IMR-90 (cell line): ENCODE measurements at regions not wholly inside any gene's neighbourhood (a gene's known extent, or its start where the extent isn't known, plus 50 kb on each side); places are given as distances from the start of the nearest gene placed in this dataset.

Experiments used
- ATAC-seq: fragments of 200-7000 bp; cut with Tn5 transposase; 2 replicates; pipeline ENCODE4 v1.9.1; 2020; ENCODE audit warnings: low read depth, mild to moderate bottlenecking, moderate library complexity
- BruUV-seq: library from RNA; stranded (reverse); fragments of 400-500 nt; replicated peaks from 2 replicates; lab custom pipeline; 2021; lab: Mats Ljungman, UMichigan
- CTCF ChIA-PET: fragments of 300-600 bp; formaldehyde crosslinking; extraction: SDS; loops from one replicate; lab custom pipeline; 2021; ENCODE audit warnings: antibody characterized with exemption; lab: Yijun Ruan, JAX
- POLR2A ChIA-PET: fragments of 300-600 bp; sonication (Branson Sonifier 250); formaldehyde crosslinking; loops from one replicate; lab custom pipeline; 2022; ENCODE audit warnings: antibody characterized with exemption; ENCODE audit not compliant: unreplicated experiment; lab: Charles Lee
- DNase-seq: peaks from one replicate; pipeline ENCODE4 v3.0.0; 2013
- H2AFZ ChIP-seq: replicated peaks from 2 replicates; pipeline ENCODE3; 2013; ENCODE audit warnings: low read length, mild to moderate bottlenecking; ENCODE audit not compliant: poor library complexity
- H2AK5ac ChIP-seq: 2 replicates; pipeline ENCODE4 v1.6.1; 2013; ENCODE audit warnings: low read depth, low read length, inconsistent platforms
- H2AK9ac ChIP-seq: replicated peaks from 2 replicates; pipeline ENCODE3; 2013; ENCODE audit warnings: mild to moderate bottlenecking, low read depth, low read length, moderate library complexity; ENCODE audit not compliant: poor library complexity
- H2BK120ac ChIP-seq: 2 replicates; pipeline ENCODE4 v1.6.1; 2013; ENCODE audit warnings: low read depth, low read length, inconsistent platforms
- H2BK15ac ChIP-seq: 3 replicates; pipeline ENCODE4 v1.6.1; 2013; ENCODE audit warnings: low read depth, low read length, inconsistent platforms
- H2BK20ac ChIP-seq: 2 replicates; pipeline ENCODE4 v1.6.1; 2013; ENCODE audit warnings: low read depth, mild to moderate bottlenecking, inconsistent platforms, low read length, moderate library complexity
- H2BK5ac ChIP-seq: 2 replicates; pipeline ENCODE4 v1.6.1; 2013; ENCODE audit warnings: mild to moderate bottlenecking, low read depth, low read length, inconsistent platforms; ENCODE audit not compliant: poor library complexity, severe bottlenecking
- H3K14ac ChIP-seq: replicated peaks from 2 replicates; pipeline ENCODE4 v1.6.1; 2013; ENCODE audit warnings: low read depth, low read length, inconsistent platforms
- H3K18ac ChIP-seq: 2 replicates; pipeline ENCODE4 v1.6.1; 2013; ENCODE audit warnings: low read depth, low read length, control low read depth
- H3K23ac ChIP-seq: 2 replicates; pipeline ENCODE4 v1.6.1; 2013; ENCODE audit warnings: low read depth, low read length, inconsistent platforms
- H3K27ac ChIP-seq: 2 replicates; pipeline ENCODE4 v1.5.1; 2013; ENCODE audit warnings: mild to moderate bottlenecking, control low read depth, low read length; ENCODE audit not compliant: insufficient read depth
- H3K27me3 ChIP-seq: 2 replicates; pipeline ENCODE4 v1.6.1; 2013; ENCODE audit warnings: low read length; ENCODE audit not compliant: control insufficient read depth, insufficient read depth
- H3K36me3 ChIP-seq: 2 replicates; pipeline ENCODE4 v1.6.1; 2013; ENCODE audit warnings: low read length, mixed read lengths; ENCODE audit not compliant: control insufficient read depth, insufficient read depth
- H3K4ac ChIP-seq: 2 replicates; pipeline ENCODE4 v1.6.1; 2013; ENCODE audit warnings: low read depth, low read length, inconsistent platforms
- H3K4me1 ChIP-seq: 2 replicates; pipeline ENCODE4 v1.6.1; 2013; ENCODE audit warnings: low read length, mixed read lengths; ENCODE audit not compliant: control insufficient read depth, insufficient read depth
- H3K4me2 ChIP-seq: 2 replicates; pipeline ENCODE4 v1.6.1; 2013; ENCODE audit warnings: low read depth, mild to moderate bottlenecking, control low read depth, low read length, moderate library complexity
- H3K4me3 ChIP-seq: 2 replicates; pipeline ENCODE4 v1.5.1; 2013; ENCODE audit warnings: low read depth, mild to moderate bottlenecking, control low read depth, low read length, moderate library complexity; ENCODE audit not compliant: insufficient read depth
- H3K56ac ChIP-seq: 2 replicates; pipeline ENCODE4 v1.6.1; 2013; ENCODE audit warnings: low read length, inconsistent platforms; ENCODE audit not compliant: insufficient read depth; ENCODE audit errors: extremely low read depth
- H3K79me1 ChIP-seq, 2 experiments: 2 replicates each; pipeline ENCODE4 v1.6.1; 2013; ENCODE audit warnings: low read length in 2 of 2, inconsistent platforms in 1 of 2, low read depth in 1 of 2
- H3K9ac ChIP-seq: 2 replicates; pipeline ENCODE4 v1.6.1; 2013; ENCODE audit warnings: low read depth, low read length, control low read depth
- H3K9me1 ChIP-seq: 2 replicates; pipeline ENCODE4 v1.6.1; 2013; ENCODE audit warnings: low read length, inconsistent platforms; ENCODE audit not compliant: insufficient read depth
- H3K9me3 ChIP-seq: 2 replicates; pipeline ENCODE4 v1.6.1; 2013; ENCODE audit warnings: low read length; ENCODE audit not compliant: control insufficient read depth, insufficient read depth
- H4K20me1 ChIP-seq: 2 replicates; pipeline ENCODE4 v1.6.1; 2013; ENCODE audit warnings: low read length, inconsistent platforms; ENCODE audit not compliant: insufficient read depth
- H4K5ac ChIP-seq: 2 replicates; pipeline ENCODE4 v1.6.1; 2013; ENCODE audit warnings: mild to moderate bottlenecking, low read depth, low read length, control low read depth
- H4K8ac ChIP-seq, 2 experiments: 2 replicates each; pipeline ENCODE4 v1.6.1; 2013; ENCODE audit warnings: low read depth in 2 of 2, low read length in 2 of 2, control low read depth in 1 of 2, inconsistent platforms in 1 of 2
- H4K91ac ChIP-seq: 2 replicates; pipeline ENCODE4 v1.6.1; 2013; ENCODE audit warnings: low read depth, low read length, inconsistent platforms; ENCODE audit not compliant: insufficient read depth
- BHLHE40 ChIP-seq: fragments of 150-350 bp; IDR thresholded peaks from 2 replicates; pipeline ENCODE4 v1.6.1; 2016; ENCODE audit warnings: mild to moderate bottlenecking, low read depth, low read length
- CEBPB ChIP-seq: IDR thresholded peaks from 2 replicates; pipeline ENCODE4 v1.6.1; 2012; ENCODE audit warnings: low read depth, low read length, improper control_type of control experiment
- CHD1 ChIP-seq: IDR thresholded peaks from 2 replicates; pipeline ENCODE4 v1.6.1; 2012; ENCODE audit warnings: low read depth, low read length, improper control_type of control experiment
- CTCF ChIP-seq: conservative IDR thresholded peaks from 2 replicates; pipeline ENCODE4 v1.5.1; 2012; ENCODE audit warnings: mild to moderate bottlenecking, low read depth, low read length, improper control_type of control experiment
- FOS ChIP-seq: fragments of 150-350 bp; IDR thresholded peaks from 2 replicates; pipeline ENCODE4 v1.6.1; 2016; ENCODE audit warnings: low read depth, low read length
- MAFK ChIP-seq: IDR thresholded peaks from 2 replicates; pipeline ENCODE4 v1.6.1; 2012; ENCODE audit warnings: low read depth, low read length, improper control_type of control experiment
- MAZ ChIP-seq: IDR thresholded peaks from 2 replicates; pipeline ENCODE4 v1.6.1; 2012; ENCODE audit warnings: low read depth, mild to moderate bottlenecking, low read length, improper control_type of control experiment, moderate library complexity, borderline replicate concordance
- MXI1 ChIP-seq: IDR thresholded peaks from 2 replicates; pipeline ENCODE4 v1.6.1; 2012; ENCODE audit warnings: low read depth, mild to moderate bottlenecking, low read length, moderate library complexity, borderline replicate concordance
- NFE2L2 ChIP-seq: fragments of 150-350 bp; IDR thresholded peaks from 2 replicates; pipeline ENCODE4 v1.6.1; 2016; ENCODE audit warnings: low read depth, mild to moderate bottlenecking, low read length
- POLR2A ChIP-seq: IDR thresholded peaks from 2 replicates; pipeline ENCODE4 v1.6.1; 2012; ENCODE audit warnings: mild to moderate bottlenecking, low read depth, low read length
- RAD21 ChIP-seq: IDR thresholded peaks from 2 replicates; pipeline ENCODE4 v1.6.1; 2012; ENCODE audit warnings: low read length, improper control_type of control experiment
- RCOR1 ChIP-seq: IDR thresholded peaks from 2 replicates; pipeline ENCODE4 v1.6.1; 2012; ENCODE audit warnings: mild to moderate bottlenecking, low read length, improper control_type of control experiment; ENCODE audit not compliant: insufficient replicate concordance
- RFX5 ChIP-seq: IDR thresholded peaks from 2 replicates; pipeline ENCODE4 v1.8.0; 2012; ENCODE audit warnings: low read depth, mild to moderate bottlenecking, low read length, moderate library complexity
- SMC3 ChIP-seq: fragments of 150-350 bp; IDR thresholded peaks from 2 replicates; pipeline ENCODE4 v1.6.1; 2016; ENCODE audit warnings: low read depth, mild to moderate bottlenecking, antibody characterized with exemption, low read length, moderate library complexity
- USF2 ChIP-seq: fragments of 150-350 bp; IDR thresholded peaks from 2 replicates; pipeline ENCODE4 v1.6.1; 2017; ENCODE audit warnings: mild to moderate bottlenecking, antibody characterized with exemption, low read length, low read depth
- WGBS, 2 experiments: methylation state at CpG; one replicate each; pipeline versions ENCODE4 v1.1.5 to v1.1.7; 2013; ENCODE audit warnings: missing lambda C conversion rate in 2 of 2; ENCODE audit not compliant: insufficient read length in 1 of 2; ENCODE audit errors: extremely low coverage in 2 of 2; 5-methylcytosine and 5-hydroxymethylcytosine counted together
- dilution Hi-C: fragments of 300-500 bp; cut with HindIII; formaldehyde crosslinking; loops from one replicate; pipeline ENCODE4 v1.14.3; 2018; ENCODE audit warnings: low sequenced_read_pairs; ENCODE audit not compliant: unreplicated experiment
- in situ Hi-C: fragments of 300-500 bp; cut with MboI; formaldehyde crosslinking; loops from 3 replicates; pipeline ENCODE4 v1.14.3; 2019; ENCODE audit warnings: low sequenced_read_pairs, inconsistent platforms, mixed read lengths
- intact Hi-C: fragments of 100-400 bp; cut with micrococcal nuclease; formaldehyde crosslinking; loops from 2 replicates; pipeline ENCODE4 v1.10.0; 2022
- TF ChIP-seq, protein P1 (sequence below): fragments of 150-350 bp; IDR thresholded peaks from 2 replicates; pipeline ENCODE4 v1.6.1; 2016; ENCODE audit warnings: low read depth, mild to moderate bottlenecking, low read length, moderate library complexity, borderline replicate concordance

DNA sequence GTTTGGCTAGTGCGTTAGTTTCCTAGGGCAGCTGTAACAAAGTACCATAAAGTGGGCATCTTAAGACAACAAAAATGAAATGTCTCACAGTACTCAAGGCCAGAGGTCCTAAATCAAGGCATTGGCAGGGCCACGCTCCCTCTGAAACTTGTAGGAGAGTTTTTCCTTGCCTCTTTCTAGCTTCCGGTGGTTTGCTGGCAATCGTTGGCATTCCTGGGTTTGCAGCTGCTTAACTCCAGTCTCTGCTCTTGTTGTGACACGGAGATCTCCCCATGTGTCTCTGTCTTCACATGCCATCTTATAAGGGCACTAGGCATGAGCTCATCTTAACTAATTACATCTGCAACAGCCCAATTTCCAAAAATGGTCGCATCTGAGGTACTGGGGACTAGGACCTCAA is 362.0 kb upstream of the BOD1L1 start:
- Histone ChIP-seq H3K4me1 (peaks cover 18% of the 10 kb centered on the region), H3K4me2 (no peak overlapping the region), H2AK9ac (peak overlapping the region; percentile 8), H4K8ac (peak overlapping the region; percentile 46 to 55), H3K56ac (no peak overlapping the region), H3K14ac (peak overlapping the region; percentile 70), H2BK15ac (peak overlapping the region; percentile 86; the same call in 1 of the 3 replicates), H2AFZ (no peak overlapping the region), H2BK5ac (peak overlapping the region; percentile 76), H2AK5ac (peak overlapping the region; percentile 5), H3K9ac (no peak overlapping the region), H3K27ac (peak overlapping the region; percentile 36; the same call in 1 of the 2 replicates), H2BK20ac (peak overlapping the region; percentile 81), H3K18ac (peak overlapping the region; percentile 42; the same call in 1 of the 2 replicates), H3K27me3 (no peaks in the 10 kb centered on the region), H3K4ac (peak overlapping the region; percentile 69; the same call in 1 of the 2 replicates), H3K79me1 (no peaks in the 10 kb centered on the region), H4K91ac (peak overlapping the region; percentile 37), H3K36me3 (no peaks in the 10 kb centered on the region), H4K5ac (peak overlapping the region; percentile 4; the same call in 1 of the 2 replicates), H3K4me3 (no peak overlapping the region), H3K9me1 (peaks cover 5% of the 10 kb centered on the region), H2BK120ac (peak overlapping the region; percentile 51), H3K9me3 (no peaks in the 10 kb centered on the region), H3K23ac (peak overlapping the region; percentile 67; the same call in 1 of the 2 replicates), H4K20me1 (no peaks in the 10 kb centered on the region)
- in situ Hi-C loops: no loop called here
- TF ChIP-seq NFE2L2 (no peak), RAD21 (no peak), MAZ (no peak), USF2 (no peak), CEBPB (no peak), RCOR1 (no peak), MXI1 (no peak), FOS (no peak), RFX5 (no peak), CHD1 (no peak), SMC3 (no peak), BHLHE40 (no peak), MAFK (no peak), POLR2A (no peak), CTCF (no peak)
- TF ChIP-seq, protein P1, sequence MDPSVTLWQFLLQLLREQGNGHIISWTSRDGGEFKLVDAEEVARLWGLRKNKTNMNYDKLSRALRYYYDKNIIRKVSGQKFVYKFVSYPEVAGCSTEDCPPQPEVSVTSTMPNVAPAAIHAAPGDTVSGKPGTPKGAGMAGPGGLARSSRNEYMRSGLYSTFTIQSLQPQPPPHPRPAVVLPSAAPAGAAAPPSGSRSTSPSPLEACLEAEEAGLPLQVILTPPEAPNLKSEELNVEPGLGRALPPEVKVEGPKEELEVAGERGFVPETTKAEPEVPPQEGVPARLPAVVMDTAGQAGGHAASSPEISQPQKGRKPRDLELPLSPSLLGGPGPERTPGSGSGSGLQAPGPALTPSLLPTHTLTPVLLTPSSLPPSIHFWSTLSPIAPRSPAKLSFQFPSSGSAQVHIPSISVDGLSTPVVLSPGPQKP: no peak
- dilution Hi-C loops: no loop called here
- ATAC-seq (no peak), DNase-seq (no peak)
- ChIA-PET POLR2A (no interaction called here), CTCF (no interaction called here)
- intact Hi-C loops: loop anchor here (2.0 to 10.0 kb wide), 5 partner anchors 69 to 1013 kb away; partner anchors contain the start of gene CPEB2
- BruUV-seq: no TSS peak
- WGBS, 2 experiments: 86% methylated on average over 3 of the region's 6 CpGs; no CpG with 5 or more reads in 1 of the 2 experiments
